ENCODE measurements at regions not wholly inside any gene's neighbourhood (a gene's known extent, or its start where the extent isn't known, plus 50 kb on each side); places are given as distances from the start of the nearest gene placed in this dataset.

- H3K79me2 ChIP-seq (ENCODE audit: insufficient read depth), result no peaks in the 10 kb centered on the region
- CTCF ChIA-PET, result interaction anchor here (1.1 kb wide), 1 partner anchor 19 kb away, joined by 3 read pairs; no protein-coding TSS in a partner anchor
- no peak overlapping the region for H3K9ac ChIP-seq
- no peak overlapping the region for H2AFZ ChIP-seq (ENCODE audit: low read depth)
- no peaks in the 10 kb centered on the region for H3K9me2 ChIP-seq
- H3K27ac ChIP-seq (ENCODE audit: low read depth in 2 of 2, low read length in 1 of 2), result no peak overlapping the region
- H3K4me3 ChIP-seq (ENCODE audit: low read depth in 2 of 2, low read length in 1 of 2), result no peak overlapping the region
- no peak overlapping the region for H3K4me2 ChIP-seq
- POLR2A ChIA-PET, result no interaction called here
- 9% methylated on average over 6 of the region's 6 CpGs for WGBS (ENCODE audit: low lambda C conversion rate)
- H3K9me3 ChIP-seq, result no peaks in the 10 kb centered on the region
- no peak for DNase-seq
- TF ChIP-seq POLR2AphosphoS5 (IDR thresholded peaks at IDR 0.05; ENCODE audit: low read depth, low read length) (no peak), ELF1 (IDR thresholded peaks at IDR 0.05) (no peak), RXRA (IDR thresholded peaks at IDR 0.05; ENCODE audit: borderline replicate concordance, low read depth) (no peak), GABPA (IDR thresholded peaks at IDR 0.05; ENCODE audit: low read depth) (no peak), NRF1 (IDR thresholded peaks at IDR 0.05; ENCODE audit: low read depth, low read length) (no peak), RFX5 (IDR thresholded peaks at IDR 0.05; ENCODE audit: low read length) (no peak), ZBTB33 (IDR thresholded peaks at IDR 0.05; ENCODE audit: borderline replicate concordance, low read depth) (no peak), CHD2 (IDR thresholded peaks at IDR 0.05; ENCODE audit: low read length, partially characterized antibody) (no peak), EP300 (IDR thresholded peaks at IDR 0.05; ENCODE audit: borderline replicate concordance in 1 of 2, low read depth in 1 of 2, low read length in 1 of 2) (no peak), FOXM1 (IDR thresholded peaks at IDR 0.05; ENCODE audit: low read depth) (no peak), IRF3 (IDR thresholded peaks at IDR 0.05; ENCODE audit: low read depth, low read length) (no peak), SIN3A (IDR thresholded peaks at IDR 0.05; ENCODE audit: borderline replicate concordance, low read depth, low read length) (no peak)
- H3K36me3 ChIP-seq (replicated peaks in 1 of 2; ENCODE audit: control insufficient read depth in 1 of 2, insufficient read depth in 2 of 2, low read length in 1 of 2), result no peaks in the 10 kb centered on the region
- H3K27me3 ChIP-seq (ENCODE audit: insufficient read depth), result no peaks in the 10 kb centered on the region
- no peaks in the 10 kb centered on the region for H3K4me1 ChIP-seq (ENCODE audit: control insufficient read depth in 1 of 2, insufficient read depth in 2 of 2, low read depth in 1 of 2, low read length in 1 of 2)
- H4K20me1 ChIP-seq (ENCODE audit: insufficient read depth), result no peaks in the 10 kb centered on the region
- H3F3A ChIP-seq (replicated peaks; ENCODE audit: insufficient read depth), result no peaks in the 10 kb centered on the region
Measured at GRCh38 chr9:1712861-1713450, 302.2 kb upstream of the SMARCA2 start.

DNA sequence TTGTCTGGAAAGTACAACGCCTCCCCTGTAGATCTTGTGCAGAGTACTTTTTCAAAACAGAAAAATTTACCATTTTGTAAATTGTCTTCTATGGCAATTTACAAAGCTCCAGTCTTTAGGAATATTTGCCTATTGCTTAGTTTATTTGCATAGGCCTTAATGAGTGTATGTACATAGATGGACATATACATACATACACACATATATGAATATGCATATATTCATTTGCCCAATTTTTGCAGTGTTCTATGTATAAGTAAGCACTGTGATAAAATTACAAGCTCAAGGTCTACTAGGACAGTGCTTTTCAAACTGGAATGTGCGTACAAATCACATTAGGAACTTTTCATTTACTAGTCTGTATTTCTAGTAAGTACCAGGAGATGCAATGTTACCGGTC is 301.3 kb upstream of the SMARCA2 start:
- Histone ChIP-seq H3K9me2 (no peaks in the 10 kb centered on the region), H3K27ac (ENCODE audit: low read depth in 2 of 2, low read length in 1 of 2) (no peak overlapping the region), H3K4me1 (ENCODE audit: control insufficient read depth in 1 of 2, insufficient read depth in 2 of 2, low read depth in 1 of 2, low read length in 1 of 2) (no peaks in the 10 kb centered on the region), H3K9me3 (no peaks in the 10 kb centered on the region), H4K20me1 (ENCODE audit: insufficient read depth) (no peaks in the 10 kb centered on the region), H3K27me3 (ENCODE audit: insufficient read depth) (no peaks in the 10 kb centered on the region), H2AFZ (ENCODE audit: low read depth) (no peak overlapping the region), H3F3A (replicated peaks; ENCODE audit: insufficient read depth) (no peaks in the 10 kb centered on the region), H3K4me2 (no peak overlapping the region), H3K36me3 (replicated peaks in 1 of 2; ENCODE audit: control insufficient read depth in 1 of 2, insufficient read depth in 2 of 2, low read length in 1 of 2) (no peaks in the 10 kb centered on the region), H3K9ac (no peak overlapping the region), H3K79me2 (ENCODE audit: insufficient read depth) (no peaks in the 10 kb centered on the region), H3K4me3 (ENCODE audit: low read depth in 2 of 2, low read length in 1 of 2) (no peak overlapping the region)
- no peak for DNase-seq
- ChIA-PET CTCF (interaction anchor here (1.1 kb wide), 1 partner anchor 18 kb away, joined by 3 read pairs; no protein-coding TSS in a partner anchor), POLR2A (no interaction called here)
- TF ChIP-seq TAF1 (IDR thresholded peaks at IDR 0.05; ENCODE audit: borderline replicate concordance, low read depth, low read length), result no peak
- no peak for TF ChIP-seq NRF1 (IDR thresholded peaks at IDR 0.05; ENCODE audit: low read depth, low read length)
- no peak for TF ChIP-seq RAD21 (IDR thresholded peaks at IDR 0.05; ENCODE audit: low read length)
- 23% methylated on average over 3 of the region's 3 CpGs for WGBS (ENCODE audit: low lambda C conversion rate)
